Midbrain (tissue), 1 donor: ENCODE measurements at regions not wholly inside any gene's neighbourhood (a gene's known extent, or its start where the extent isn't known, plus 50 kb on each side); places are given as distances from the start of the nearest gene placed in this dataset.

Source experiments
- DNase-seq: peaks from one replicate; lab custom pipeline; 2025; lab: John Stamatoyannopoulos, UW

- no peak for DNase-seq
Observed at GRCh38 chr4:4961936-4962335, 57.3 kb downstream of the CYTL1 start.

- no peak for DNase-seq
Observed at GRCh38 chr4:4962928-4963327, 56.3 kb downstream of the CYTL1 start.
